NB4 (cell line): ENCODE measurements at regions not wholly inside any gene's neighbourhood (a gene's known extent, or its start where the extent isn't known, plus 50 kb on each side); places are given as distances from the start of the nearest gene placed in this dataset.

Experiments used
- POLR2A ChIP-seq: IDR thresholded peaks from 2 replicates; pipeline ENCODE4 v1.6.1; 2011; ENCODE audit warnings: mild to moderate bottlenecking; ENCODE audit not compliant: insufficient read length; ENCODE audit errors: extremely low read depth
- TF ChIP-seq, protein P1 (sequence below): IDR thresholded peaks from one replicate; pipeline ENCODE4 v1.5.1; 2012; ENCODE audit warnings: low read depth, low read length
- TF ChIP-seq, protein P2 (sequence below): IDR thresholded peaks from 2 replicates; pipeline ENCODE4 v1.6.1; 2011; ENCODE audit warnings: low read depth, low read length

DNA sequence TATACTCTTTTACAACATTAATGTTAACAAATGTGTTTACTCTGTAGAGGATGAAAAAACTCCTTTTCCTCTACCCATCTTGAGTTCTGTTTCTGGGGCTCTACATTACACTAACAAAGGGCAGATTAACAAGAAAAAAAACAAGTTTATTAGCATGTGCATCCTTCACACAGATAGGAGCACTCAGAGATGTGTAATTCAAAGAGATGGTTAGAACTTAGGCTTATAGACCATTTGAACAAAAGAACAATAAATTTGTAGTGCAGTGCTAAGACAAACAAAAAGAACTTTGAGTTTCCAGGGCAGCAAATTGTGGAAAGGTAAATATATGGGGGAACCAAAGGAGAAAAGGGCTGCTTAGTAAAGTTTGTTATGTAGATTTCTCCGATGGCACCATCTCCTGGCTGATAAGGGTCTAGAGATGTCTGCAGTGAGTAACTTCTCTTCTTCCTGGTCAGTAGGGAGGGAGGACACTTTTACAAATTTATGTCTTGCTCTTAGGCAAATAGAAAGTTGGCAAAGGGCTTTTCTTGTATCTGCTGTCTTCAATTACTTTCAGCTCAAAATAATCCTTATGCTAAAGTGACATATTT is 1249.9 kb upstream of the TENM3 start:
- TF ChIP-seq POLR2A: no peak
- TF ChIP-seq, protein P1, sequence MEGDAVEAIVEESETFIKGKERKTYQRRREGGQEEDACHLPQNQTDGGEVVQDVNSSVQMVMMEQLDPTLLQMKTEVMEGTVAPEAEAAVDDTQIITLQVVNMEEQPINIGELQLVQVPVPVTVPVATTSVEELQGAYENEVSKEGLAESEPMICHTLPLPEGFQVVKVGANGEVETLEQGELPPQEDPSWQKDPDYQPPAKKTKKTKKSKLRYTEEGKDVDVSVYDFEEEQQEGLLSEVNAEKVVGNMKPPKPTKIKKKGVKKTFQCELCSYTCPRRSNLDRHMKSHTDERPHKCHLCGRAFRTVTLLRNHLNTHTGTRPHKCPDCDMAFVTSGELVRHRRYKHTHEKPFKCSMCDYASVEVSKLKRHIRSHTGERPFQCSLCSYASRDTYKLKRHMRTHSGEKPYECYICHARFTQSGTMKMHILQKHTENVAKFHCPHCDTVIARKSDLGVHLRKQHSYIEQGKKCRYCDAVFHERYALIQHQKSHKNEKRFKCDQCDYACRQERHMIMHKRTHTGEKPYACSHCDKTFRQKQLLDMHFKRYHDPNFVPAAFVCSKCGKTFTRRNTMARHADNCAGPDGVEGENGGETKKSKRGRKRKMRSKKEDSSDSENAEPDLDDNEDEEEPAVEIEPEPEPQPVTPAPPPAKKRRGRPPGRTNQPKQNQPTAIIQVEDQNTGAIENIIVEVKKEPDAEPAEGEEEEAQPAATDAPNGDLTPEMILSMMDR: no peak
- TF ChIP-seq, protein P2, sequence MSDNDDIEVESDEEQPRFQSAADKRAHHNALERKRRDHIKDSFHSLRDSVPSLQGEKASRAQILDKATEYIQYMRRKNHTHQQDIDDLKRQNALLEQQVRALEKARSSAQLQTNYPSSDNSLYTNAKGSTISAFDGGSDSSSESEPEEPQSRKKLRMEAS: no peak
